Inflammatory macrophage treated with lipopolysaccharide for 1 hour (primary cell): ENCODE measurements at regions not wholly inside any gene's neighbourhood (a gene's known extent, or its start where the extent isn't known, plus 50 kb on each side); places are given as distances from the start of the nearest gene placed in this dataset.
"Not testable (repeated sequence)": the region's sequence is repeated elsewhere in the genome, so short reads cannot be mapped to it uniquely, and the experiment has no call there.

Experiments
- DNase-seq, 2 donors: peaks; one replicate each; pipeline ENCODE4 v3.0.0-alpha.2; 2020 to 2022

DNA sequence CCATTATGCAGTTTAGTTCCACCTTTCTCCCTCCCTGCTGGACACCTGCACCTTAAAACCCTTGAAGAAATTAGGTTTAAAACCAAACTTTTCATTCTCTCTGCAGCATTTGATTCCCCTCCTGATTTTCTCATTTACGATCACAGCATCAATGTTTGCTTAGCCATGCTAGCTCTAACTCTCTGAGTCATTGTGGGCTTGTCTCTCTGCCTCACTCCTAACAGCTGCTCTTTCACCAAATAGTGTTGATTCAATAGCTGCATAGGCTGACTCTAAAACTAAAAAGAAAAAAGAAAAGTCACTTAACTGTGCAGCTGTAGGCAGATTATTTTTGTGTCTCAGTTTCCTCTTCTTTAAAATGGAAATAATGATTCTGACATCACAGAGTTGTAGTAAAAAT lies 1124.9 kb downstream of the DIAPH3 start:
- no peak for DNase-seq

DNA sequence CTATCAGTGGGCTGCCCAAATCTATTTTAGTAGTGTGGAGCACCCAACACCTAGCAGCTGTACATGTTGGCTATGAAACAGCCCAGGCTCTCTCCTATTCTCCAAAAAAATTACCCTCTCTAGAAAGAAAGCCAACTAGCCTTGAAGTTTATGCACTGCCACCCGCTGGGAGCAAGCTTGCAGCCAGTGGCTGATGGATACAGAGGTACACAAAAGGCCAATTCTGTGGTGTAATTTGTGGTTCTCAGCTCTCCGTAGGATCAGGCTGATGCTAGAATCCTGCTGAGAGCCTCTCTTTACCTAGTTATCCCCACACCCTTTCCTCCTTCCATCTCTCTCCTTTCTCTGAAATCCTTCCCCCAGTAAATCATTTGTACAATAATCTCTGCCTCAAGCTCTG lies 1120.7 kb downstream of the DIAPH3 start:
- no peak for DNase-seq

DNA sequence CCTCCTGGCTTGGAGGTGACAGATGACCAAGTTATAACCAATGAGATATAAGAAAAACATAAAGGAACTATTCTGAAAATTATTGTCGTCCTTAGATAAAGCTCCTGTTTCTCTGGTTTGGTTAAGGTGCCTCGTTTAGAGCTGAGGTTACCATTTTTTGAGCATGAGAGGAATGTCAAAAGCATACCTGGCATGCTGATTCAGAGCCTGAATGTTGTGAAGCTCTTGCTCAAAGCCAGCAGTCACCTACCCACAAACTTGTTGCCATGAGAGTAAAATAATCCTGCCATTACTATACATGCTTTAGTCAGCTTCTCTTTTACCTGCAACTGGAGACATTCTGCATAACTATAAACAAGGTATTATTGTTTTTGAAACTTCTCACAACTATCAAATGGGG lies 1116.2 kb downstream of the DIAPH3 start:
- DNase-seq, result no peak

DNA sequence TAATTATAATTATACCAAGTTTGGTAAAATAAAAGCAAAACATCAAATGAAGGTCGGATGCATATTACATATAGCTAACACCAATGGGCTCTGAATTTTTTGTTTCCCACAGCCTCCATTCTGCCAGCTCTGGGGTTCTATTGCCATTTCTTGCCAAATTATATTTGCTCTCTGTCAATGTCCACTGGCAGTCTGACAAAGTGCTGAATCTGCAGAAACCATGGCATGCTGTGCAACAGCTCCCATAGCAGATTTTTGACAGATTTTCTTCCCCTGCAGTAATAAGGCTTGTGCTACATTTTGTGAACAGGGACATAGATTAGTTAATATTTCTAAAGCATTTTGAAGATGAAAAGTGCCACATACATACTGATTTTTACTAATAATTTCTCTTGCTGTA lies 1102.1 kb downstream of the DIAPH3 start:
- no peak for DNase-seq

DNA sequence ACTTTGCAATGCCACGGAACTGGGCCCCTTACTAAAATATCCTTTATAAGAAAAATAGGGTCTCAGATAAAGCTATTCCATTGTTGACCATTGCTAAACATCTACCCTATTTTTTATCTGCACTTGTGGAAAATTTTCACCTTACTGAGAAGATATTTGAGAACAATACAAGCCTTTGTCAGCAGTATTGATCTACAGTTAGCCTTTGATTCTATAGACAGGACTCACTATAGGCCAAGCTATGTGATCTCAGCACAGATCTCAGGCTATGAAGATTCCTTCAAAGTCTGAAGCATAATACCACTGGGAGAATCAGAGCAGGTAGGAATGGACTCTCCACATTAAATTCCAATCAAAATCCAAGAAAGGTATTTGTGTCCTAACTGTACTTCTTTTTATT lies 1099.7 kb downstream of the DIAPH3 start:
- no peak for DNase-seq

DNA sequence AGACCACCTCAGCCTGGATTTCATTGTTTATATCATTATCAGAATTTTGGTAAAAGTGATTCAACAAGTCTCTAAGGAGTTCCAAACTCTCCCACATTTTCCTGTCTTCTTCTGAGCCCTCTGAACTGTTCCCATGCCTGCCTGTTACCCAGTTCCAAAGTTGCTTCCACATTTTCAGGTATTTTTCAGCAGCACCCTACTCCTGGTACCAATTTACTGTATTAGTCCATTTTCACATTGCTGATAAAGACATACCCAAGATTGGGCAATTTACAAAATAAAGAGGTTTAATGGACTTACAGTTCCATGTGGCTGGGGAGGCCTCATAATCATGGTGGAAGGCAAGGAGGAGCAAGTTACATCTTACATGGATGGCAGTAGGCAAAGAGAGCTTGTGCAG lies 1087.3 kb downstream of the DIAPH3 start:
- DNase-seq, result not testable (repeated sequence)

DNA sequence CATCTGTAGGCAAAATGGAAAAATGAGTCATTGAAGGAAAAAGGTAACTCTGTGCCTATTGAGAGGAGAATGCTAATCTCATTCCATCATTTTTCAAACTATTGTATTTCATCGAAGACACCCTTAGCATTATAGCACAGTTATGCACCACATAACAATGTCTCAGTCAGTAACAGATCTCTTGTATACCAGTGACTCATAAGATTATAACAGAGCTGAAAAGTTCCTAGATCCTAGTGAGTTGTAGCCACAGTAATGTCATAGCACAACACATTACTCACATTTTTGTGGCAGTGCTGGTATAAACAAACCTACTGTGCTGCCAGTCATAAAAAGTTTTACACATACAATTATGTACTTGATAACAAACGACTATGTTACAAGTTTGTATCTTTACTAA lies 1077.6 kb downstream of the DIAPH3 start:
- no peak for DNase-seq

DNA sequence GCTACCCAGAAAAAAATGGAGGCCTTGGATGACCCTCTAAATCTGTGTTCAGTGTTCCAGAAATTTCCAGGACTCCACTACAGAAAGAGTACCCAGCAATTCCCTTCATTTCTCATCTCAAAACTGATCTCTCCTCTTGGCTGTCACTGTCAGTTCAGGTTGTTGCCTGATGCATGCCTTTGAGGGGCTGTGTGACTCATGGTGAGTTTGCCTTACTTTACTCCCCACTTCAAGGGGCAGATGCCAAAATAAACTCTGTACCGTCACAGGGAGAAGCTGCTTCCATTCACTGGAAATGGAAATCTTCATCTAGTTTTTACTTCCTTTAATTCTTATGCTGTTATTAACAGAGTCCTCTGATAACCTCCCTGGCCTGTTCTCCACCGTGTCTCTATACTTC lies 1075.0 kb downstream of the DIAPH3 start:
- no peak for DNase-seq

DNA sequence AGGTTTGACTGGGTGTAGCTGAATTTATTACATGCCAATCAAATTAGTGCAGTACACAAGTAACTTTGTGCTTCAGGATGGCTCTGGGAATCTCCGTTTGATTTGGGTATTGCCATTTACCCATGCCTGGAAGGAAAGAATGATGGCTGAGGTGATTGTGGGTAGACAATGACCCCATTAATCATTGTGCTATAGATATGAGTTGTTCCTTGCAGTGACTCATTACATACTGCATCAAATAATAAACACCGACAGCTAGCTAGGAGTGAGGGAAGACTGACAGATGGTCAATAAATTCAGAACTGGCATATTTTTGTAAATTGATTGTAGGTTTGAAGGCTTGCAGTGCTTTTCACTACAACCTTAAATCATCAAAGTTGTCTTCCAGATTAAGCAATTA lies 1069.5 kb downstream of the DIAPH3 start:
- no peak for DNase-seq

DNA sequence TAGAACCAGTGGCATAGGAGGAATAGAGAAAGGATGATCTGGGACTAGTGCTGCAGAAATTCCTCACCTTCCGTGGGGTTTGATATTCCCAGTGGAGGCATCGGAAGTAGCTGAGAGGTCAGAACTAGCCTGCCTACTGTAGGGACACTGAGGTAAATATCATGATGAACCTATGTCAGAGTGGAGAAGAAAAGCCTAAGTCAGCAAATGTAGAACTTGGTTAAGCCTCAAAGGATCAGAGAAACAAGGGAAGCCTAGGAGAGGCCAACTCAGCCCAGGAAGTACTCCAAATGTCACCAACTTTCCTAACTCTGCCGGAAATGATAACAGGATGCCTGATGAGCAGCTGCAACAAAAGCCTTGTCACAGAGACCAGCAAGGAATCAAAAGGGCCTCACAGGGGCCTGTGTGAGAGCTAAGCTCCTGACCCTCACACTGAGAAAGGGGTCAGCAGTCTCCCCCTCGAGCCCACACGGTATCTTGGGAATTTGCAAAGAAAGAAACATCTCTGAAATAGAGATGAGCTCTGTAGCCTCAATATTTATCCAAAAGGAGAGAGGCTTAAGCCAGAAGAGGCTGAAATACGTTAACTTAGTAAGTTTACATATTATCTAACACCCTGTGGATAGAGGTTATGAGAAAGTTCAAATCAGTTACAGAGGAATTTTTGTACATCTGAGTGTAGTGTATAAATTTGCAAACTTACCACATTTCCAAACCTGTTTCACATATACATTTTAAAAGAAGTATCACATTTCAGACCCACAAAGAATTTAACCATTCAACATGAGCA lies 1064.3 kb downstream of the DIAPH3 start:
- DNase-seq, result no peak

DNA sequence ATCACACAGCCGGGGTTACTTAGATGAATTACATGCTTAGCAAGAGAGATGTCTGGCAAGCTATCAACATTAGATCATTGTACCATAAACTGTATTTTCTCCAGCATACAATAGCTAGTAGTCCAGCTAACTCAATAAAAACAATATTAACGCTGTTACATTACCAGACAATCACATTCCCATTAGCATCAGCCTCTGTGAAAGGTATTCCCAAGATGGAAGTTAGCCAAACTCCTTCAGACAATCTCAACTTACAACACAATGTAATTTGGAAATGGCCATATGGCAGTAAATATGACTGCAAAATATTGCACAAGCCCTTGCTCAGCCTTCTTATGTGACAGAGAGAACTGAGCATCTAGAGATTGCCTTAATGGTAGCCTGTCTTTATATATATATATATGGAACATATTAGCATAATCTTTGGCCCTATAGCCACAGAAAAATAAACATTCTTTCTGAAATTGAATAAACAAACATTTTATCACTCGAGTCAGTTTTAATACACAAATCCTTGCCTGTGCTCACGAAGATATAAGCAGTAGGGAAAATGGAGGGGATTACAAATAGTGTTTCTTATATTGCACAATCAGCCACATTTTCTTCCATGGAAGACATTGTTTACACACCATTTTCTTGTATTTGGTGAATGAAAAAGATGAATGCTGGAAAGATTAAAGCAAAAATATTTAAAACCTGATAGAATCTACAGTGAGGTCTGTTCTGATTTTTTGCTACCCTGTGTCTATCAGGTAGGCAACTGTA lies 1060.5 kb downstream of the DIAPH3 start:
- DNase-seq, result no peak

DNA sequence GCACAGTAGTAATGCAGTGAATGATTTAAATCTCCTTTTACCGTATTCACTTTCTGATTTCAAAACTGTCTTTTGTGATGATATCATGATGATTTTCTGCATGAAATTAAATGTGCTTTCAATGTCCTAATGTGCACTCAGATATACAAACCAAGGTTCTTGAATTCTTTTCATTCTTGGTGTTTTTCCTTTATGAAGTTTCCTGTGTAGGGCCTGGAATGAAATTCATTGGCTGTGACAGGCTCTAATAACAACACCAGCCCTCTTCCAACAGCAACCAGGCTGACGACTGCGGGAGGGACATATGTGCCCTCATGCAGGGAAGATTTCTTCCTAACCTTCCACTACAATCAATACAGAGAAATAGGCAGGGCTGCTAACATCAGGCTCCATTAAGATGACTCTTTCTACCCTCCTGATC lies 1052.0 kb downstream of the DIAPH3 start:
- no peak for DNase-seq

DNA sequence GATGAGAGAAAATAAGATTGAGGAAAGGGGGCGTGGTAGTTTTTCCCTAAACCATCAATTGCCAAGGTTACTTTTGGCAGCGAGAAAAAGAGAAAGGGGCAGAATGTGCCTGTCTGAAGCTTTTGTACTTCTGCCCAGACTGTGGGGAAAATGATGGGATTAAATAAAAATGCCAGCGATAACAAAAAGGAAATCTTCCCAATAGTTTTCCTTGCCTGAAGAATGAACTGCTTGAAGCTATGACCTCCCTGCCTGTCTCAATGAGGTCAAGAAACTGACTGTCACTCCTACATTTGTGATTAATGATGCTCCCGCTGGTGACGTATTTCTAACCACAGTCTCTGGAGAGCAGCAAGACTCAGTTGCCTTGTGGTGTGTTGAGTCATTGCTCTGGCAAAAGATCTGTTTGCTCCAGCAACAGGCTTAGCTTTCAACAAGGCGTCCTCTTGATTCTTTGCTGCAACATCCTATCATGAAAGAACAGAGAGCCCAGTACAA lies 1051.5 kb downstream of the DIAPH3 start:
- no peak for DNase-seq

DNA sequence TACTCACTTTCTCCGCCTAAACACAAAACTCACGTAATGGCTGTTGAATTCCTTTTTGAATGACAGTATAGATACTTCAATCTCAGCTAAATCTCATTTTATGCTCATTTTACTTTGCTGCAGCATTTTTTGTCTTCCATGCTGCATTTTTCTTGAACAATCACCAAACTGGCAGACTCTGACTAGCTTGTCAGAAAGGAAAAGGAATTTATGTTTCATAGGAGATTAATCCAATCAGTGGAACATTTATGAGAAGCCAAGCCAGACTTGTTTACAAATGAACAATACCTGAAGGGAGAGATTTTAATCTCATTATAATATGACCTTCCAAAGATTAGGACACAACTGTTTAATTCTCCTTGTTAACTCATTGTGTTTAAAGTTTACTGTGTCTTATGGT lies 1044.3 kb downstream of the DIAPH3 start:
- DNase-seq, result no peak

DNA sequence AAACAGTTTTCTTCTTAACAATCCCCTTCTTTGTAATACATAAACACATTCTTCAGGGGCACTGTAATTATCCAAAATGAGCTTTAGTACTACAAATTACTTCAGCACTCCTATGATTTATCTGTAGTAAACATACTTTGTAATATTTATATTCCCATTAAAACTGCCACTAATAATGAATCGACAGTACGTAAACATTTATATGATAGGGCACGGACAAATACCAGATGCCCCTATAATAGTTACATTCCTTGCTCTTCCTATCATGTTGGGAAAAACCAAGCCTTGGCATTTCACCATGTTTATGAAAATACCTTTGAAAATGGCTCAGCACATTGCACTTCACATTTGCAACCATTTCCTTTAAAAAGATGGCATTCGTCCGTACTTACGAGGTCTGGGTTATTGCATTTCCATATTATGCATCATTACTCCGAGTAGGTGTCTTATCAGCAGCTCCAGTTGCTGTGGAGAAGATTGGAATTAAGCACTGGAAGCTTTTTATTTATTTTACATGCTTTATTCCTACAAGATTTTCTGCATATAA lies 1043.4 kb downstream of the DIAPH3 start:
- DNase-seq, result no peak

DNA sequence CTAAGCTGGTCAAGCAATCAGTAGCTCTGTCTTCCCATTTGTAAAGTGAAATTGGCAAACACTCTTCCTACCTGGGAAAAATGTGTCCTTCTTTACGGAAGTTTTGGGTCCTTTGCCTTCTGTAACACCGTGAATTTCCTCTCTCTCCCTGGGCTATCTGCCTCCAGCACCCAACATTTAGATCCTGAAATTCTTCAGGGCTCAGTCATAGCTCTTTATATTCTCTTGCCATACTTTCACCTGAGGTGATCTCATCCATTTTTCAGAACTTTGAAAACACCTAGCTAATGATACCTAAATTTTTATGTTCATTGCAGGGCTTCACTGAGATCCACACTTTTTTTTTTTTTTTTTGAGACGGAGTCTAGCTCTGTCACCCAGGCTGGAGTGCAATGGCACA lies 1042.2 kb downstream of the DIAPH3 start:
- no peak for DNase-seq

DNA sequence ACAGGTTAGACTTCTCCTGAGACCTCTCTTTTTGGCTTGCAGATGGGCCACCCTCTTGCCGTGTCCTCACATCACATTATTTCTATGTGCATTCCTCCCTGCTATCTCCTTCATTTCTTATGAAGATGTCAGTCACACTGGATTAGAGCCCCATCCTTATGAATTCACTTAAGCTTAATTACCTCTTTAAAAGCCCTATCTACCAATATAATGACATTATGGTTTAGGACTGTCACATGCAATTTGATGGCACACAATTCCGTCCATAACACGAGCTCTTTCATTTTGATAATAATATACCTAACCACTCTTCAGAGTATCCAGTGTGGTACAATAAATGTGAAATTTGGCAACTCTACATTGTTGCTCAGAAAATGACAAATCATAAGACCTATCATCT lies 1037.3 kb downstream of the DIAPH3 start:
- no peak for DNase-seq

DNA sequence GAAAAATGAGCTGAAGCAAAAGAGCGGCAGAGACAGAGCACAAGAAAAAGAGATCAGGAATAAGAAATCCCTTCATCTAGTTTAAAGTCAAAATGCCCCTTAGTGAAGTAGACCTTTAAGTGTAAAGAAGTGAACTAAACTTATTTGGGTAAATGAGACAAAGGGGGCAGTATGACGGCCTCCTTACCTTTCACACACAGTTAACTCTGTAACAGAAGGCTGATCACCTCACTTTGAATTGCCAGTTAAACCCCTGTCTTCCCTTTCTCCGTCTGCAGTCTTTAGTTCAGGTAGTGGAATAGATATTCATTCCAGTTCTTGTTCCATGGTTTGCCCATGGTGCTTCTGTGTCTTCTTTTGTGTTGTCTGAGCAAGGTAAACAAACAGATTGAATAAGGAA lies 1029.8 kb downstream of the DIAPH3 start:
- no peak for DNase-seq

DNA sequence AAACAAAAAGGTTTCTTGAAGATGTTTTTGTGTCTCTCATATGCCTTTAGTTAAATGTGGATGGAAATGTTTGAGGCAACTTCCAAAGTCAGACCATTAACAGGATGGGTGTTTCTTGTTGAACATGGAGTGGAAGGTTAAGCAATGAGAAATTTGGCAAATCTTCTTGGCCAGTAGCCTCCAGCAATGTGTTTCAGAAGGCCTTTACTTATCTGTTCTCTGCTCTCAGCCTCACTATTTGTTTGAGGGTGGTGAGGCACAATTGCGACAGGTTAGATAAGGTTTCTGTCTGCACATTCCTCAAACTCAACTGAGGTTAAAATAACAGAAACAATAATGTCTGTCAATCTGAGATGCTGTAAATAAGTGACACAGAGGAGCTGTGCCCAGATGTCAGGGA lies 1019.0 kb downstream of the DIAPH3 start:
- DNase-seq, result no peak

DNA sequence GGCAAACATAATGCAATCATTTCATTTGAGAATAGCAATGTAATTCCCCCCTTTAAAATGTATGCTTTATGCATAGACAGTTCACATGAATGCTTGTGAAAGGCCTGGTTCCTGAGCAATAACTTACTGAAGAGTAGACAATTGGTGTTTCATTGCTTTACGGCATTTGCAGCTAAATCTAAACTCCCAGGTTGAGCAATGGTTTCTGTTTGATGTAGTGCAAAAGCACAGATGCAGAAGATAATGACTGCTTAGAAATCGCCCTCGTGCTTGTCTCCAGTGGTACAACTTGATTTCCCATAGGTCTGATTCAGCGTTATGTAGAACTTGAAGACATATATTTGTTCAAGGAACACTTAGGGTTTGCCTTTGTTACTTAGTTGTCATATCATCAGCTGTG lies 1018.3 kb downstream of the DIAPH3 start:
- DNase-seq, result no peak

DNA sequence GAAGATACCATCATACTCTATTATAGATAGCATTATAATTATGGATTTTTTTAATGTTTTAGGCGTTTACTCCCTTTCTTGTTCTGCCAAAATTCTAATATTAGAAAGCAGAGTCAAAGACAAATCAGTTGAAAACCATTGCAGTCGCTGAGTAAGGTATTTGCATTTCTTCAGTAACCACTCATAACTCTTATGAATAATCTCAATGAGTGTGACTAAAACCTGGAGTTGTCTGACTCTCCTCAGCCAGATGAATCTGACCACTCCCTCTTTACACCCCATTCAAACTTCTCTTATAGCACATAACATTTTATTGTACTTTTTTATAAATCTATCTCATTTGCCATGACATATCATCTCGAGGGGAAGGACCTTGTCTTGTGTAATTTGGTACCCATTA lies 1006.5 kb downstream of the DIAPH3 start:
- DNase-seq, result no peak

DNA sequence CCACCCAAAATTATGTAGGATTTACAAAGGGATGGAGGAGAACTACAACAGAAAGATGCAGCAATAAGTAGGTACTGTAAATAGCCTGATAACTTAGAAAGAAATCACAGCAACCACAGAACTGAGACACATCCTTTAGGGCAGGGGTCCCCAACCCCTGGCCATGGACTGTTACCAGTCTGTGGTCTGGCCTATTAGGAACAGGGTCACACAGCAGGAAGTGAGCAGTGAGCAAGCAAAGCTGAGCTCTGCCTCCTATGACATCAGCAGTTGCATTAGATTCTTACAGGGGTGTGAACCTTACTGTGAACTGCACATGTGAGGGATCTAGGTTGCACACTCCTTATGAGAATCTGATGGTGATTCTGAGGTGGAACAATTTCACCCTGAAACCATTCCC lies 997.6 kb downstream of the DIAPH3 start:
- DNase-seq, result no peak

DNA sequence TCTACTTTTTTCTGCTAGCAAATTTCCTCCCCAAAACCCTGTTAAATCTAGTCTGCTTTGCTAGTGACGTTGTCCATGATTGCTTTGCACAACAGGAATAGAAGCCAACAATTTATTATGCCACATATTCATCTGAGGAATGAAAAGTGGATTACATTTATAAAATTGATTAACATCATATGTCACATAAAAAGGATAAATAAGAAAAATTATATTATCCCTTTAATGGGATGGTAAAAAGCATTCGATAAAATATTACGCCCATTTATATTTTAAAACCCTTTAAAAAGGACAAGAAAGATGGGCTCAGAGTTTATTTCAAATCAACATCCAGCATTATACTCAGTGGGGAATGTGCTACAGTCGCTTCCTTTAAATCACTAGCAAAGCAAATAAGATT lies 991.7 kb downstream of the DIAPH3 start:
- DNase-seq, result no peak

DNA sequence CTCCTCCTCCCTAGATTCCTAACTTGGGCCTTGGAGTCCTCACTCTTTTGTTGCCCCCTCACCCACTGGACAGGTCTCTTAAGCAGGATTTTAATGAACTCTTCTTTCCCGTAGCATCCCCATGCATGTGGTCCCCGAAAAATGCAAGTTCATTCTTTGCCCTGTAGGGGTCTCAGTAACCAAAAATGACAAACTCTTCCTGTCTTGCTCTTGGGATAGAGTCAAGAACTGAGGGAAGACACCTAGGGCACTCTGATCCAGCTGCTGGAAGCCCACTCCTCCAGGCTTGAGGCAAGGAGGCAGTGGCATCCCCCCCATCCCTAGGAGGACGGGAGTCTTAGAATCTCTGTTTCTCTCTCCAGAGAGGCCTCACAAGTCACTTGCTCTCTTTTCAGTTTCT lies 987.0 kb downstream of the DIAPH3 start:
- no peak for DNase-seq
